GM12872 (cell line): ENCODE measurements at regions not wholly inside any gene's neighbourhood (a gene's known extent, or its start where the extent isn't known, plus 50 kb on each side); places are given as distances from the start of the nearest gene placed in this dataset.

ENCODE experiments used
- CTCF ChIP-seq: IDR thresholded peaks from 3 replicates; pipeline ENCODE4 v1.5.1; 2011; ENCODE audit warnings: low read depth, mild to moderate bottlenecking, low read length, moderate library complexity; ENCODE audit not compliant: insufficient read depth

- no peak for TF ChIP-seq CTCF
Measured at GRCh38 chr2:175568109-175568730, 386.7 kb upstream of the ATP5MC3 start.

GRCh38 chr2:175567435-175568061, 386.0 kb upstream of the ATP5MC3 start:
- no peak for TF ChIP-seq CTCF

- no peak for TF ChIP-seq CTCF
Measured at GRCh38 chr2:175560521-175561169, 379.1 kb upstream of the ATP5MC3 start.

GRCh38 chr2:175559613-175560012, 378.1 kb upstream of the ATP5MC3 start:
- TF ChIP-seq CTCF: no peak

- TF ChIP-seq CTCF: no peak
Measured at GRCh38 chr2:175557810-175558377, 376.4 kb upstream of the ATP5MC3 start.

- no peak for TF ChIP-seq CTCF
Measured at GRCh38 chr2:175553910-175554309, 372.4 kb upstream of the ATP5MC3 start.

- TF ChIP-seq CTCF: no peak
Measured at GRCh38 chr2:175552902-175553301, 371.4 kb upstream of the ATP5MC3 start.
